Nephron (organoid): ENCODE measurements at regions not wholly inside any gene's neighbourhood (a gene's known extent, or its start where the extent isn't known, plus 50 kb on each side); places are given as distances from the start of the nearest gene placed in this dataset.
"Not testable (repeated sequence)": the region's sequence is repeated elsewhere in the genome, so short reads cannot be mapped to it uniquely, and the experiment has no call there.

Source experiments
- H3K27ac Mint-ChIP-seq, 3 experiments: 2 replicates each; pipeline ENCODE4 v1.8.0; 2020; ENCODE audit warnings: mixed read lengths in 3 of 3, mild to moderate bottlenecking in 2 of 3, moderate library complexity in 1 of 3
- H3K27me3 Mint-ChIP-seq: 2 replicates; pipeline ENCODE4 v1.8.0; 2021; ENCODE audit warnings: low read depth, mild to moderate bottlenecking, moderate library complexity, mixed read lengths
- H3K36me3 Mint-ChIP-seq: 2 replicates; pipeline ENCODE4 v1.8.0; 2020; ENCODE audit warnings: low read depth, mixed read lengths
- H3K4me1 Mint-ChIP-seq: 2 replicates; pipeline ENCODE4 v1.8.0; 2020; ENCODE audit warnings: mixed read lengths
- H3K4me3 Mint-ChIP-seq, 3 experiments: 2 replicates each; pipeline ENCODE4 v1.8.0; 2020; ENCODE audit warnings: mild to moderate bottlenecking in 3 of 3, mixed read lengths in 3 of 3, moderate library complexity in 2 of 3
- H3K9me3 Mint-ChIP-seq: 2 replicates; pipeline ENCODE4 v1.8.0; 2020; ENCODE audit warnings: mixed read lengths
- CTCF ChIP-seq, 3 experiments: fragments of 200-600 bp; sonication (generic); IDR thresholded peaks; one replicate each; pipeline ENCODE4 v1.5.0; 2021; ENCODE audit warnings: antibody characterized with exemption in 3 of 3; ENCODE audit not compliant: unreplicated experiment in 3 of 3

GRCh38 chr10:114872519-114873087 is 51.0 kb downstream of the FHIP2A start:
- Mint-ChIP-seq H3K36me3 (no peaks in the 10 kb centered on the region), H3K27me3 (peaks cover 15% of the 10 kb centered on the region), H3K27ac (no peak overlapping the region)

GRCh38 chr10:114874827-114875411 is 53.3 kb downstream of the FHIP2A start:
- H3K36me3 Mint-ChIP-seq = no peaks in the 10 kb centered on the region
- H3K9me3 Mint-ChIP-seq = no peaks in the 10 kb centered on the region
- TF ChIP-seq CTCF (IDR thresholded peaks at IDR 0.05; ENCODE audit: unreplicated experiment in 3 of 3) = peak; percentile 26 to 35 (median 32)
- peak overlapping the region; percentile 33 to 77 (median 42) for H3K27ac Mint-ChIP-seq
- H3K4me3 Mint-ChIP-seq = no peak overlapping the region
- peaks cover 15% of the 10 kb centered on the region for H3K27me3 Mint-ChIP-seq
- peaks cover 36% of the 10 kb centered on the region for H3K4me1 Mint-ChIP-seq

More at GRCh38 chr10:114872519-114873087, 51.0 kb downstream of the FHIP2A start:
- TF ChIP-seq CTCF (IDR thresholded peaks at IDR 0.05; ENCODE audit: unreplicated experiment in 3 of 3) = no peak
- Mint-ChIP-seq H3K4me1 (peaks cover 30% of the 10 kb centered on the region), H3K9me3 (no peaks in the 10 kb centered on the region), H3K4me3 (no peak overlapping the region)

- H3K36me3 Mint-ChIP-seq, H3K4me3 Mint-ChIP-seq, H3K9me3 Mint-ChIP-seq: not testable (repeated sequence)
- Mint-ChIP-seq H3K4me1 (peaks cover 34% of the 10 kb centered on the region), H3K27me3 (peaks cover 15% of the 10 kb centered on the region), H3K27ac (peak overlapping the region in 1 of 3 experiments; percentile 42)
These were observed 54.1 kb downstream of the FHIP2A start for GRCh38 chr10:114875590-114876081.

GRCh38 chr10:114876169-114876568 is 54.6 kb downstream of the FHIP2A start:
- Mint-ChIP-seq H3K4me3 (no peak overlapping the region), H3K36me3 (no peaks in the 10 kb centered on the region), H3K27me3 (peaks cover 15% of the 10 kb centered on the region), H3K27ac (no peak overlapping the region), H3K9me3 (no peaks in the 10 kb centered on the region), H3K4me1 (peaks cover 39% of the 10 kb centered on the region)
- no peak for TF ChIP-seq CTCF (IDR thresholded peaks at IDR 0.05; ENCODE audit: unreplicated experiment in 3 of 3)

GRCh38 chr10:114876602-114877300 is 55.2 kb downstream of the FHIP2A start:
- TF ChIP-seq CTCF (IDR thresholded peaks at IDR 0.05; ENCODE audit: unreplicated experiment in 3 of 3) = peak; percentile 76 to 90 (median 84)
- H3K27me3 Mint-ChIP-seq = peaks cover 15% of the 10 kb centered on the region
- H3K4me1 Mint-ChIP-seq = peaks cover 39% of the 10 kb centered on the region
- H3K27ac Mint-ChIP-seq = peak overlapping the region; percentile 76 to 83 (median 81)
- H3K4me3 Mint-ChIP-seq = peak overlapping the region in 1 of 3 experiments; percentile 8
- H3K36me3 Mint-ChIP-seq = no peaks in the 10 kb centered on the region
- no peaks in the 10 kb centered on the region for H3K9me3 Mint-ChIP-seq

GRCh38 chr10:114877301-114877644 is 55.7 kb downstream of the FHIP2A start:
- H3K4me3 Mint-ChIP-seq = peak overlapping the region in 1 of 3 experiments; percentile 8
- peak overlapping the region in 2 of 3 experiments; percentile 76 to 83 for H3K27ac Mint-ChIP-seq
- H3K27me3 Mint-ChIP-seq = peaks cover 17% of the 10 kb centered on the region
- TF ChIP-seq CTCF (IDR thresholded peaks at IDR 0.05; ENCODE audit: unreplicated experiment in 3 of 3) = no peak
- peaks cover 40% of the 10 kb centered on the region for H3K4me1 Mint-ChIP-seq
- no peaks in the 10 kb centered on the region for H3K36me3 Mint-ChIP-seq
- H3K9me3 Mint-ChIP-seq = no peaks in the 10 kb centered on the region
